Activated CD4-positive, alpha-beta T cell treated with anti-CD3 and anti-CD28 coated beads, Interleukin-2, amount 50 U/mL, for 1 hour (primary cell): ENCODE measurements at regions not wholly inside any gene's neighbourhood (a gene's known extent, or its start where the extent isn't known, plus 50 kb on each side); places are given as distances from the start of the nearest gene placed in this dataset.
"Not testable (repeated sequence)": the region's sequence is repeated elsewhere in the genome, so short reads cannot be mapped to it uniquely, and the experiment has no call there.

Experiments
- DNase-seq: peaks from one replicate; pipeline ENCODE4 v3.0.0-alpha.2; 2020

DNA sequence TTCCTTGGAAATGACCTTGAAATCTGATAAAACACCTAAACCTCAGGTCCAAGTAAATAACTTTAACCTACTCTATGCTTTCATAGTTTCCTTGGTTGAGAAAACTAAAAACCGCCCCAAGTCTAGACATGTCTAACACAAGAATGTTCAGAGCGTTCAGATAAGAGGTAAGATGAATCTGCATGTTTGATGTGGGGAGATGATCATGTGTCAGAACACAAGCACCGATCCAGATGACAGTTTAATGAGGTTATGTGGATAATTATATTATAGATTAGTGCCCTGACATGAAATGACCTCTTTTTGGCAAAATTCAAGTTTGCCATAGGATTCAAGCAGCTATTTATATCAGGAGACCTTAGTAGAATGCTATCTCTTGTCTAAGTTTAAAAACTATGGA, 729.8 kb upstream of the SOX11 start:
- DNase-seq, result no peak

DNA sequence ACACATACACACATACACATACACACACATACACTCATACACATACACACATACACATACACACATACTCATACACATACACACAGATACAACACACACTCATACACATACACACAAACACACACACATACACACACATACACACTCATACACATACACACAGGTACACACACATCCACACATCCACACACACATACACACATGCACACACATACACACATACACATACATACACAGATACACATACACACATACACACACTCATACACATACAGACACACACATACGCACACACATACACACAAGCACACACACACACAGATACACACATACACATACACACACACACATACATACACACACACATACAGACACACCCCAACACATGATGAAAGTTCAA, 729.1 kb upstream of the SOX11 start:
- no peak for DNase-seq

DNA sequence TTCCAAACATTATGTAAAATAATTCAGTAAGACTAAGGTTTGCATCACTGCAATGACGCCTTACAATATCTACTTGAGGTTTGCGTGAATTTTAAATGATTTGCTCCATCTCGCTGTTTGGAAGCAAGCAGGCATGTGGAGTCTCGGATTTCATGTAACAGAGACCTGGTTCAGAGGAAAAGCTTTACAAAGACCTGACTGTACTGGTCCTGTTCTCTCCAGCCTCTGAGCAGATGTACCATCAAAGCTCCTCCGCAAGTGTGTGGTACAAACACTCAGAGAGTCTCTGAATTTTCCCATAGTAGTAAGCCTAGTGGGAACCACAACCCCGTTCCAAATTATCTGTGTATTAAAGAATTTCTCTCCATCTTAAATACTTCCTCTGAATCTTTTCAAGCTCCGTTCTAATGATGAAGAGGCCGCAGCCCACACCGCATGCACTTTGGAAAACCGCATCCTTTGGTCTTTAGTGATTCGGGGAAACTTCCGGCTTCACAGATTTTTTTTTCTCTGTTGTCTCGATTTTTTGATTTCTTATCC, 728.1 kb upstream of the SOX11 start:
- DNase-seq, result no peak

DNA sequence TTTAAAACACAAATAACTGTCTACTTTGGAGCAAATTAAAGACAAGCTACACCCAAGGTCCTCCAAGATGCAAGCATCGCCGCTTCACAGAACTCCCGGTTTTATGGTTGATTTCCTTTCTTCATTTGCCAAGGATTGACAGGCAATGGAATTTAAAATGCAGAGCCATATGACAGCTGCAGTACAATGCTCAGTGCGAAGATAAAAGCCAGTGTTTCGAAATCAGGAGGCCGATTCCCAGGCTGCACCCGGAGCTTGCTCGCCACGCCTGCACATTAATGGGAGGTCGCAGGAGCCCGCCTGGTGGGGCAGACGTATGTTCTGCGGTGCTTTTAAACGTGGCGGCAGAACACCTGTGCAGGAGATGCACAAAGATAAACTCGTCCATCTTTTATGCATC, 727.6 kb upstream of the SOX11 start:
- DNase-seq, result no peak

DNA sequence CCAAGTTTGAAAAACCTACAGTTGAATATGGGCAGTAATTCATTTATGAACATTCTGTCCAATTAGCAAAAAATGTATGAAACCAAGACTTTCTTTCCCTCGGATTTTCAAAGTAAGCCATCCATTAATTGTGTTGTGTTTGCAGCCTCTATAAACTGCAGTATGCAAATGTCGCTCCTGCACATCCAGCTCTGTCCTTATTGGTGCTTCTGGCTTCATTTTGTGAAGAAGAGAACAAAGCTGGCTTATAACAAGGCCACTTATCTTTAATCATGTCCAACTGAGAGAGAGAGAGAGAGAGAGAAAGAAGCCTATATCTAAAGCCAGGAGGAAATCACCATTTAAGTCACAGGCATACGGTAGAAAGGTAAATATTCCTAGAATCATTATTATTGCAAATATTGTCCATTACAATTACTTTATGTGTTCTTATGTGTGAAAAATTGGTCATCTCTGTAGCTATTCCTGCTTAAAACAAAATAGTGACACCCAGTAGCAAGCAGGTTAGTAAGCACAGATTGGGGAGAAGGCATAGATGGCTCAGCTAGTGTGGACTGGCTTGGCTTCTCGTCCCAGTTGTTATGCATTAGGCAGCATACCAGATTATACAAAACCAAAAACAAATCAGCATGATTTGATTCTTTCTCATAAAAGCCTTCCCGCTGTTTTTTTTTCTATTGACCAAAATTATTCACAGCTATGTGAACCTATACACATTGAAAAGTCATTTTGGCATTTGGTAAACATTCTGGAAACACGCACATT, 726.4 kb upstream of the SOX11 start:
- no peak for DNase-seq

DNA sequence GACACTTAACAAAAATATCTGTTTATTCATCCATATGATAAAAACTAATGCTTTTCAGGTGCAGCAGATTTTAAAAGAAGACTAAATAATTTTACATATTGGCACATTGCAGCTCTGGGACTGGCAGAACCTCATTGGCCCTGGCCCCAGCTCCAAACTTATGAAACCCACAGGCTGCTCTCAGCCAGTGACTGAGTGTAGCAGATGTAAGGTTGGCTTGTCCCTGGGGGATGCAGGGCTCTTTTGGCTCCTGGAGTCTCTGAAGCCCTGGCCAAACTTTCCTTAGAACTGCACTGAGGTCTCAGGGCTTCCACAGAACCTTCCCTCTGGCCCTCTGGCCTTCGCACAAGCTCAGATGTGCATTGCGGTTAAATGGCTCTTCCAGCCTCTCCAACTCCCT, 725.0 kb upstream of the SOX11 start:
- DNase-seq, result no peak

DNA sequence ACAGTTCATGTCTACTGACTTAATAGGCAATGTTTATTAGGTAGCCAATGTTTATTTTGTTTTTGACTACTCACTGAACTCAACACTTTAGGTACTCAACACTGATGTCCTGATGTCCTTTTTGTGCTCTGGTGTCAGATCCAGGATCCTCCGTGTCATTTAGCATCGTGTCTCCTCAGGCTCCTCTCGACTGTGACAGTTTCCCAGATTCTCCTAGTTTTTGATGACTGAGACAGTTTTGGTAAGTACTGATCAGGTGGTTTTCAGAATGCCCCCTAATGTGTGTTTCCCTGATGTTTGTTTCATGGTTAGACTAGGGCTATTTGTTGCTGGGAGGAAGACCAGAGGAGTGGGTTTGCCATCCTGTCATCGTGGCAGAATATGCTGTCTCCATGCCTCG, 719.7 kb upstream of the SOX11 start:
- no peak for DNase-seq

DNA sequence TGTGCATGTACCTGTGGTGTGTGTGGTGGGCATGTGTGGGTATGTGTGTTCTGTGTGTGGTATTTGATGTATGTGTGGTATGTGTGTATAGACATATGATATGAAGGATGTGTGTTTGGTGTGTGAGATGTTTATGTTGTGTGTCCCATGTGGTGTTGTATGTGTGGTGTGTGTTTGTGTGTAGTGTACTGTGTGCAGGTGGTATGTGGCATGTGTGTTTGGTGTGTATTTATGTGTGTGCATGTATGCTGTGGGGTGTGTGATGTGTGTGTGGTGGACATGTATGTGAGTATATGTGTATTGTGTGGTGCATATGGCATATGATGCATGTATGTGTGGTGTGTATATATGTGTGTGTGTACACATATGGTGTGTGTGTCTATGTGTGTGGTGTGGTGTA, 718.8 kb upstream of the SOX11 start:
- DNase-seq, result no peak

DNA sequence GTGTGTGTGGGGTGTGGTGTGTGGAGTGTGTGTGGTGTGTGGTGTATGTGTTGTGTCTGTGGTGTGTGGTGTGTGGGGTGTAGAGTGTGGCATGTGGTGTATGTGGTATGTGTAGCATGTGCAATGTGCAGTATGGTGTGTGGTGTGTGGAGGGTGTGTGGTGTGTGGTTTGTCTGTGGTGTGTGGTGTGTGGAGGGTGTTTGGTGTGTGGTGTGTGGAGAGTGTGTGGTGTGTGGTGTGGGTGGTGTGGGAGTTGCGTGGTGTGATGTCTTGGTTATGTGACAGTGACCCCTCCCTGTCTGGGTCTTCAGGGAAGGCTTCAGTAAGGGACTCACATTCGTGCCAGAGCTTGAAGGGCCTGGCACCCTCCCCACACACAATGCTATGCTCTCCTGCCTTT, 718.2 kb upstream of the SOX11 start:
- no peak for DNase-seq

DNA sequence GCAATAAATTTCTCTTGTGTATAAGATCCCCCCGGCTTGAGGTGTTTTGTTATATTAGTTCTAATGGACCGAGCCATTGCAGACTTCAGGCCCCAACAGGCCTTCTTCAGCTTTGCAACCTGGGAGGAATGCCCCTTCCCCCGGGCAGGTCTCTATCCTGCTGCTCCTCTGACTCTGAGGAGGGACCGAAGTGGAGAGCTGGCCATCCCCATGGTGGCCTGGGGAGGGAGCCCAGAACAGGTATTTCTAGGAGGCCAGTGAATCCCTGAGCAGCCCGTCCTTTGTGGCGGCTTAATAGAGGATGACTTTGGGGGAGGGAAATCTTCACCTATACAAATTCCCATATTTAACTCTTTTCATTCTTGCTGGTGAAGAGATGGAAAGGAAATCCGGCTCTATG, 715.8 kb upstream of the SOX11 start:
- no peak for DNase-seq

DNA sequence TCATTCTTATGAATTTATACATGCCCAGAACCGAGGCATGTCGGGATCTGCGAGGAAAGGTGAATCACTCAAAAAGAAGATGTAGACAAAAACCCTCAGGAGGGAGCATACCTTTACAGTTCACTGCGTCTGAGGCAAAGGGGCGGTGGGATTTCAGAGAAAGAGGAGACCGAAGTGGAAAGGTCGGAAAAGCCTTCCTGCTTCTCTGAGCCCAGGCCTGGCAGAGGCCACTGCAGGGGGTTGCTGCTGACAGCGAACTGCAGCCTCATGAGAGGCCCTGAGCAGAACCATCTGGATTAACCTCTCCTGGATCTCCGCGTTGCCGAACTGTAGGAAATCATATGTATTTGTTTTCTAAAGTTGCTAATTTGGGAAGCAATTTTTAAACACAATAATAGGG, 713.1 kb upstream of the SOX11 start:
- DNase-seq, result no peak

DNA sequence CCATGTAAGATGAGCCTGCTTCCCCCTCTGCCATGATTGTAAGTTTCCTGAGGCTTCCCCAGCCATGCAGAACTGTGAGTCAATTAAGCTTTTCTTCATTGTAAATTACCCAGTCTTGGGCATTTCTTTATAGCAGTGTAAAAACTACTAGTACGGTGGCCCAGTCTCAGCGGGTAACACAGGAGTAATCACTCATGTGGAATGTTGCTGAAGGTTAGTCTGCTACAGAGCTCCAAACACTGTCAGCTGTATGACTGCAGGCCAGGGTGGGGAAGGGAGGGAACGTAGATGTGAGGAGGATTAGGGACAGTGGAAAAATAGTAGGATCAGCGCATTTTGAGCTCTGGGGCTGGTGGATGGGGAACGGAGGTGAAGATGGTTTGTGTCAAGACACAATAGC, 711.2 kb upstream of the SOX11 start:
- no peak for DNase-seq

DNA sequence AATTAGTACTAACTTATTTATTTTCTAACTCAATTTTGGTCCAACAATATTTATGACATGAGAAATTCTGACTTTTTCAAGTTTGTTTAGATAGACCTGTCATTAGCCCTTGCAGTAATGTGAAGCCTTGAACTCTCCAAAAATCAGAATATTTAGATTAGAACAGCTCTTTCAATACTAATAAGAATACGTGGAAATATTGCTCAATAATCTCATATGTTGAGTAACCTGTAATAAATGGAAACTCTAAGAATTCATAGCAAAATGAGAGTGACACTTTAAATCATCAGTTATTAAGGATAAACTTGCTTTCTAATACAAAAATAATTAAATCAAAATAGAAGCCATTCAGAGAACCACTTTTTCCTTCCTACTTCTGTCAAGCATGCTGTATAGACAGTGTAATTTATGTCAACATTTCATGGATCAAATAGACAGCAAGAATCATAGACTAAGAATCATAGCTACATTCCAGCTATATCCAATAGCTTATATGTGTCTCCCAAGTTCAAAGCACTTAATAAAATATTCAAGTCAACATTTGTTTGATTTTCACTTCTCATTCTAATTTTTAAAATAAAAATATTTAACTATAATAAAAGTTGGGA, 710.3 kb upstream of the SOX11 start:
- no peak for DNase-seq

DNA sequence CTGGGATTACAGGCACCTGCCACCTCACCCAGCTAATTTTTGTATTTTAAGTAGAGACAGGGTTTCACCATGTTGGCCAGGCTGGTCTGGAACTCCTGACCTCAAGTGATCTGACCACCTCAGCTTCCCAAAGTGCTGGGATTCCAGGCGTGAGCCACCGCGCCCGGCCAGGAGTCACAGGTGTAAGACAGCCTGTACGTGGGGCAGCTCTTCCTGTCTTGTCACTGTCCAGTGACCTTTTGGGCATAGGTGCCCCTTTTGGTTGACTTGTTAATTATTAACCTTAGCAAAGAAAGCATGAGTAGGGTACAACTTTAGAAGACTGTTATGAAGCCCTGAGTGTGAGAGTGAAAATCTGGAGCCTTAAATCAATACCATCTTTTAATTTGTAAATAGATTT, 703.7 kb upstream of the SOX11 start:
- DNase-seq, result not testable (repeated sequence)

DNA sequence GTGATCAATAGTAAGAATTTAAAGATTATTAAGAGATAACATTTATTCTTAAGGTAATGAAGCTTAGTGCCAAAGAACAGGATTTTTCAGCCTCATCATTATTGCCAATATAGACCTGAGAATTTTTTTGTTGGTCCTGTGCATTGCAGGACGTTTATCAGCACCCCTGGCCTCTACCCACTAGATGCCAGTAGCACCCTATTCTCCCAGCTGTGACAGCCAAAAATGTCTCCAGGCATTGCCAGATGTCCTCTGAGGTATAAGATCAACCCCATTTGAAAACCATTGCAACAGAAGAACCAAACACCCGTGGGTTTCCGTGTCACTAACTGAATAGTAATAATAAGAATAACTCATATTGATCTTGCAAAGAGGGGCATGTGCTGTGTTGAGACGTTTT, 700.0 kb upstream of the SOX11 start:
- DNase-seq, result no peak

DNA sequence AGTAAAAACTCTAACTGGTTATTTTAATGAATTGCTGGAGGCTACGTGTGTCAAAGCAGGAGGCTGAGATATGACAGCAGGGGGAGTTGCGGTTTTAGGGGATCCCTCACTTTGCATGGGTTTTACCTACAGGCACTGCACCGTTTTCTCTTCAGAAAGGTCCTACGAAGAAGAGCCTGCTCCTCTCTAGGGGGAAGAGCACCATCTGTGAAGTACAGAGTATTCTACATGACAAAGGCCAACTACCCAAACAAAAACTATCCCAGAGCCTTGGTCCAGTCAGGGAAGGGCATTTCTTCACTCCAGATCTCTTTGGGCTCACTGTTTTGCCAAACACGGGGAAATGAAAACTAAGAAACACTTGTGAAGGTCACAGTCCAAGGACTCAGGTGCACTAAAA, 696.7 kb upstream of the SOX11 start:
- DNase-seq, result no peak

DNA sequence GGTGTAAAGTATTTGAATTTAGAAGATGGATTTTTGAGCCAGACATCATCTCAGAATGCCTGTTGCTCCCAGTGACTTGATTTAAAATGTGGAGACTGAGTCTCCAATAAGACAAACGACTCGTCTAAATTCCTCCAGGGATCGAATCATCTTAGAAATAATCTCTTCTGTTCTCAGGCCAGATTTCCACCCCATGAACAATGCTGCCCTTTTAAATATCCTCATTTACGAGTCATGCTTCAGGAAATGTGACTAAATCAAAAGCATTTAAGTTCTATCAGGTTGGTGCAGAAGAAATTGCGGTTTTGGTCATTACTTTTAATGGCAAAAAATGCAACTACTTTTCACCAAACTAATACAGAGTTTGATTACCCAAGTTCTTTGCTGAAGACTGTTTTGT, 684.6 kb upstream of the SOX11 start:
- DNase-seq, result no peak

DNA sequence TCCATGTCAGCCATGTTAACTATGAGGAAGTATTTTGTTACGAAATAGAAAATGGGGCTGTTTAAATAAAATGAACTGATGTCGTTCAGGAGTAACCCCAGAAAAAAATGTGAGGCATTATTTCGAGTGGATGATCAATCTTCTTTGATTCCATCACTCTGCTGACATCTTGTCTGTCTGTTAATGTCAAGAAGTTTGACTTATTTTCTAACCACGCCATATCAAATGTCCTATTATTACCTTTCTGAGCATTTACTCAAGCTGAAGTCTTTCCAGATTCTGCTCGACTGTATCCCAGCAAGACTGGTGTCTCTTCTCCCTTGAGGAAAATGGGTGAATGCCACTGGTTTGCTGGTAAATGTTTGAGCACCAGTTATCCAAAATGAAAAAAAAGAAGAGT, 672.9 kb upstream of the SOX11 start:
- DNase-seq, result no peak

DNA sequence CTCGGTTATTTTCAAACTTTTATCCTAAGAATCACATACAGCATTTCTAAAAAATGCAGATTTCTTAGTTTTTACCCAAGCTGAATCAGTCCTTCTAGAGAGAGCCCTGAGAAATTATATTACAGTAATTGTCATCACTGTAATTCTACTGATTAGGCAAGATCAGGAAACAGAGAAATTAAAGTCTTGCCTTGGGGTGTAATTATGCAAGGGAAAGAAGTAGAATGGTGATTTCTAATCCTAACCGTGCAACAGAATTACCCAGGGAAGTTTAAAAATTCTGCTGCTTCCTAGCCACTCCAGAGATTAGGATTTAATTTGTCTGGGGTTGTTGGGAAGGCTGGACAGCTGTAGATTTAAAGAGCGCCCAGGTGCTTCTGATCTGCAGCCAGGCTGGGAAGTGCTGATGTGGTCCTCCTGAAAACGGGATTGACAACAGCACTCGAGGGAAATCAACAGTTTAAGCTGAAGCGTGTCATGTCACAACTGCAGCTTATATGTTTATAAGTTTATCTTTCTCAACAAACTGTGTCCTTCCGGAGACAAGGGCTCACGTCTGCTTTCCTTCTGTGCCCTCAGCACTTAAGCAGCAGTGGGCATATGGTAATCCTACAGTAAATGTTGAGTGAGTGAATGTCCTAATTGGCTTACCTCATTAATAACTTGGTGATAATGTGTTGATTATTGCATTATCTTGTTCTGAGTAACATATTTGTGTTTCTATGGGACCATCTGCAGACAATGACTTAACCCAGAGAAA, 671.9 kb upstream of the SOX11 start:
- no peak for DNase-seq

DNA sequence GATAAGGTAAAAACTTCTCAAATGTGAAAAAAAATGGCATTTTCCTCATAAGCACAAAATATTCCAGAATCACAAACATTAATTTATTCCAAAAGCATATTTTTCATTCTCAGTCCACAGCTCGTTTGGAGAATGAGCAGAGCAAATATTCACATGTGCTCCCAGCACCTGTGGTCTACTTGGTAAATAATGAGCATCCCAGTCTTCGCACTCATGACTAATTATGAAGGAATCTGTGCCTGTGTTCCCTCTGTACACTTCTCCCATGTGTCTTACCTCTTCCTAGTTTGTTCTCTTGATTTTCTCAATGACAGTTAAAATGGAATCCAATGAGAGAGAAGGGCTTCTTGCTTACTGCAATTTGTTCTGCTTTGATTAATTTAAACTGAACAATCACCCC, 671.0 kb upstream of the SOX11 start:
- no peak for DNase-seq

DNA sequence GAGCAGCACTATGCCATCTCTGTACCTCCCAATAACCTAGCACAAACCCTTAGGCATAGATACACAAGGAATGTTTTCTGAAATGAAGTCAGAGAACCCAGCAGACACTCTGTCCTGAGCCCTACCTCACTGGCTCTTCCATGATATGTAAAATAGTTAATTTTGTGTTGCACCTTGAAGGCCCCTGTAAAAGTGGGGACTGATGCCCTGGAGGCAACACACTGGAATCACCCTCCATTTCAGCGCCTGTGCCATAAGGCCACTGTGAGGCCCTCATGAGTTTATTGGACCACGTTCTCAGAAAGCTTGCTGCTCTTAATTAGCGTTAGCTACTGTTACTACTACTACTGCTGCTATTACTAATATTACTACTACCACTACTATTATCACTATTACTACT, 670.1 kb upstream of the SOX11 start:
- DNase-seq, result no peak

DNA sequence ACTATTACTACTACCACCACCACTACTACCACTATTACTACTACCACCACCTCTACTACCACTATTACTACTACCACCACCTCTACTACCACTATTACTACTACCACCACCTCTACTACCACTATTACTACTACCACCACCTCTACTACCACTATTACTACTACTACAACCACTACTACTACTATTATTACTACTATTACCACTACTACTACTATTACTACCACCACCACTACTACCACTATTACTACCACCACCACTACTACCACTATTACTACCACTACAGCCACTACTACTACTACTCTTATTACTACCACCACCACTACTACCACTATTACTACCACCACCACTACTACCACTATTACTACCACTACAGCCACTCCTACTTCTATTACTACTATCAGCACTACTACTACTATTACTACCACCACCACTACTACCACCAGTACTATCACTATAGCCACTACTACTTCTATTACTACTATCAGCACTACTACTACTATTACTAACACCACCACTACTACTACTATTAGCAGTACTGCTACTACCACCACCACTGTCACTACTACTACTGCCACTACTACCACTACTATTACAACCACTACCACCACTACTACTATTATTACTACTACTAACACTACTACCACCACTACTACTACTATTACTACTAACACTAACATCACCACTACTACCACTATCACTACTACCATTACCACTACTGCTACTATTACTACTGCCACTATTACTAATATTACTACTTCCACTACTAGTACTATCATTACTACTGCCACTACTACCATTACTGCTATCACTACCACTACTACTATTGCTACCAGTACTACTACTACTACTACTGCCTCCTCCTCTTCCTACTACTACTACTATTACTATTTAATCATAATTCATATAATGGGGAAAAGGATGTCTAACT, 669.2 kb upstream of the SOX11 start:
- not testable (repeated sequence) for DNase-seq
